Endothelial cell of umbilical vein (primary cell): ENCODE measurements at regions not wholly inside any gene's neighbourhood (a gene's known extent, or its start where the extent isn't known, plus 50 kb on each side); places are given as distances from the start of the nearest gene placed in this dataset.

Experiments used
- EZH2 ChIP-seq: IDR thresholded peaks from 2 replicates; pipeline ENCODE4 v1.6.1; 2012; ENCODE audit warnings: borderline replicate concordance, low read depth, mild to moderate bottlenecking, moderate library complexity, low read length, inconsistent platforms; ENCODE audit not compliant: severe bottlenecking
- FOS ChIP-seq: IDR thresholded peaks from 2 replicates; pipeline ENCODE4 v1.6.1; 2011; ENCODE audit warnings: mild to moderate bottlenecking, low read length, moderate library complexity, borderline replicate concordance; ENCODE audit not compliant: insufficient read depth
- GATA2 ChIP-seq: IDR thresholded peaks from 2 replicates; pipeline ENCODE4 v1.7.0; 2011; ENCODE audit warnings: low read depth, mild to moderate bottlenecking, moderate library complexity, mixed read lengths, low read length; ENCODE audit not compliant: insufficient read length, insufficient read depth
- JUN ChIP-seq: IDR thresholded peaks from 2 replicates; pipeline ENCODE4 v1.6.1; 2011; ENCODE audit warnings: borderline replicate concordance, low read depth; ENCODE audit not compliant: insufficient read length, insufficient read depth
- MYC ChIP-seq: IDR thresholded peaks from one replicate; pipeline ENCODE4 v1.6.1; 2011; ENCODE audit warnings: mild to moderate bottlenecking, low read depth, low read length
- POLR2A ChIP-seq: IDR thresholded peaks from 2 replicates; pipeline ENCODE4 v1.6.1; 2012; ENCODE audit warnings: low read depth, mild to moderate bottlenecking, control low read depth, low read length
- POLR2AphosphoS5 ChIP-seq: IDR thresholded peaks from 2 replicates; pipeline ENCODE4 v1.6.1; 2012; ENCODE audit warnings: low read depth, mild to moderate bottlenecking, control low read depth, low read length, moderate library complexity; ENCODE audit not compliant: insufficient read depth
- TF ChIP-seq, protein P1 (sequence below), 2 donors: IDR thresholded peaks; 1 replicate in 1 of 2; 2 replicates in 1 of 2; pipeline ENCODE4 v1.5.1; 2011; ENCODE audit warnings: low read length in 2 of 2, mild to moderate bottlenecking in 2 of 2, moderate library complexity in 2 of 2, control low read depth in 1 of 2, inconsistent platforms in 1 of 2, low read depth in 1 of 2; ENCODE audit not compliant: insufficient read depth in 1 of 2; ENCODE audit errors: extremely low read depth in 1 of 2
- TF ChIP-seq, protein P2 (sequence below): IDR thresholded peaks from 2 replicates; pipeline ENCODE4 v1.6.1; 2011; ENCODE audit not compliant: insufficient read depth, insufficient read length

DNA sequence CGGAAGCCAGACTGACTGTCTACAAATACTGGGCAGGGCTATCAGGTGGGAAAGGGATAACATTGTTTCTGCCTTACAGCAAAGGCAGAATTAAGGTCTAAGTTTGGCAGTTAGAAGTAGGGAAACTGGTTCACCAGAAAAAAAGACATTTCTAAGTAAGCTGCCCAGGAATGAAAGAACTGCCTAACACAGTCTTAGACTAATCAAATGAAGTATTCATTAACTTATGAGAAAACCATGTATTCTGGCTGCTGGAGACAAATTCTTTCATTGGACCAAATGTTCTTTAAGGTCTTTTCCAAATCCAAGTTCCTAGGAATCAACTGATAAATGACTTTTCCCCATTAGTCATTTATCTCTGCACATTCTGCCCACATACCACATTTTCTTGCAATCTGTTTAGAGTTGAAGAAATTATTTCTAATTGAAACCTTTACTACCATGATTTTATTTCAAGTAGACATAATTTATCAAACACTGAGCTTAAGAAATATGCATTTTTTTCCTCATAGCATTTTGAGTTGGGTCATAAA is 120.3 kb upstream of the OGFRL1 start:
- TF ChIP-seq, protein P1, sequence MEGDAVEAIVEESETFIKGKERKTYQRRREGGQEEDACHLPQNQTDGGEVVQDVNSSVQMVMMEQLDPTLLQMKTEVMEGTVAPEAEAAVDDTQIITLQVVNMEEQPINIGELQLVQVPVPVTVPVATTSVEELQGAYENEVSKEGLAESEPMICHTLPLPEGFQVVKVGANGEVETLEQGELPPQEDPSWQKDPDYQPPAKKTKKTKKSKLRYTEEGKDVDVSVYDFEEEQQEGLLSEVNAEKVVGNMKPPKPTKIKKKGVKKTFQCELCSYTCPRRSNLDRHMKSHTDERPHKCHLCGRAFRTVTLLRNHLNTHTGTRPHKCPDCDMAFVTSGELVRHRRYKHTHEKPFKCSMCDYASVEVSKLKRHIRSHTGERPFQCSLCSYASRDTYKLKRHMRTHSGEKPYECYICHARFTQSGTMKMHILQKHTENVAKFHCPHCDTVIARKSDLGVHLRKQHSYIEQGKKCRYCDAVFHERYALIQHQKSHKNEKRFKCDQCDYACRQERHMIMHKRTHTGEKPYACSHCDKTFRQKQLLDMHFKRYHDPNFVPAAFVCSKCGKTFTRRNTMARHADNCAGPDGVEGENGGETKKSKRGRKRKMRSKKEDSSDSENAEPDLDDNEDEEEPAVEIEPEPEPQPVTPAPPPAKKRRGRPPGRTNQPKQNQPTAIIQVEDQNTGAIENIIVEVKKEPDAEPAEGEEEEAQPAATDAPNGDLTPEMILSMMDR (IDR thresholded peaks at IDR 0.05; ENCODE audit: extremely low read depth in 1 of 2, insufficient read depth in 1 of 2, low read depth in 1 of 2, low read length in 2 of 2), result no peak
- no peak for TF ChIP-seq POLR2A
- TF ChIP-seq, protein P2, sequence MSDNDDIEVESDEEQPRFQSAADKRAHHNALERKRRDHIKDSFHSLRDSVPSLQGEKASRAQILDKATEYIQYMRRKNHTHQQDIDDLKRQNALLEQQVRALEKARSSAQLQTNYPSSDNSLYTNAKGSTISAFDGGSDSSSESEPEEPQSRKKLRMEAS, result no peak
- no peak for TF ChIP-seq JUN
- no peak for TF ChIP-seq POLR2AphosphoS5
- no peak for TF ChIP-seq EZH2
- TF ChIP-seq GATA2, result no peak
- no peak for TF ChIP-seq FOS
- TF ChIP-seq MYC, result no peak
